ENCODE measurements at regions not wholly inside any gene's neighbourhood (a gene's known extent, or its start where the extent isn't known, plus 50 kb on each side); places are given as distances from the start of the nearest gene placed in this dataset.
"Not testable (repeated sequence)": the region's sequence is repeated elsewhere in the genome, so short reads cannot be mapped to it uniquely, and the experiment has no call there.

- not testable (repeated sequence) for TF ChIP-seq CTCF (IDR thresholded peaks at IDR 0.05); ZFX (IDR thresholded peaks at IDR 0.05; ENCODE audit: borderline replicate concordance)
Observed at GRCh38 chr11:3450822-3451221, 71.9 kb upstream of the ZNF195 start.
